Hepatocyte (in vitro differentiated cells): ENCODE measurements at regions not wholly inside any gene's neighbourhood (a gene's known extent, or its start where the extent isn't known, plus 50 kb on each side); places are given as distances from the start of the nearest gene placed in this dataset.

Experiments used
- DNase-seq: peaks from one replicate; pipeline ENCODE4 v3.0.0-alpha.2; 2016; ENCODE audit warnings: low spot score
- H2AFZ ChIP-seq: fragments of 200-600 bp; sonication (generic); 2 replicates; pipeline ENCODE4 v1.6.0; 2016; ENCODE audit warnings: antibody characterized with exemption, mild to moderate bottlenecking
- H3K27ac ChIP-seq: fragments of 200-600 bp; sonication (generic); 2 replicates; pipeline ENCODE4 v1.5.1; 2016; ENCODE audit warnings: mild to moderate bottlenecking
- H3K27me3 ChIP-seq: fragments of 200-600 bp; sonication (generic); 2 replicates; pipeline ENCODE4 v1.6.1; 2016
- H3K36me3 ChIP-seq: fragments of 200-600 bp; sonication (generic); replicated peaks from 2 replicates; pipeline ENCODE4 v1.5.1; 2016; ENCODE audit warnings: low read depth; ENCODE audit not compliant: insufficient read depth
- H3K4me1 ChIP-seq: fragments of 200-600 bp; sonication (generic); 2 replicates; pipeline ENCODE4 v1.5.1; 2016; ENCODE audit warnings: mild to moderate bottlenecking, moderate library complexity; ENCODE audit not compliant: insufficient read depth
- H3K4me2 ChIP-seq: fragments of 200-600 bp; sonication (generic); 2 replicates; pipeline ENCODE4 v1.6.0; 2016
- H3K4me3 ChIP-seq: fragments of 200-600 bp; sonication (generic); 2 replicates; pipeline ENCODE4 v1.5.1; 2016; ENCODE audit warnings: mild to moderate bottlenecking
- H3K79me2 ChIP-seq: fragments of 200-600 bp; sonication (generic); 2 replicates; pipeline ENCODE4 v1.6.0; 2017; ENCODE audit warnings: mild to moderate bottlenecking
- H3K9me2 ChIP-seq: fragments of 200-600 bp; sonication (generic); replicated peaks from 2 replicates; pipeline ENCODE4 v1.6.0; 2017; ENCODE audit warnings: mild to moderate bottlenecking; ENCODE audit not compliant: insufficient read depth
- H3K9me3 ChIP-seq: fragments of 200-600 bp; sonication (generic); 2 replicates; pipeline ENCODE4 v1.5.1; 2016; ENCODE audit warnings: low read depth, mild to moderate bottlenecking
- H4K20me1 ChIP-seq: fragments of 200-600 bp; sonication (generic); 2 replicates; pipeline ENCODE4 v1.6.0; 2016; ENCODE audit warnings: mild to moderate bottlenecking; ENCODE audit not compliant: insufficient read depth, poor library complexity, severe bottlenecking
- EZH2 ChIP-seq: fragments of 200-600 bp; sonication (generic); IDR thresholded peaks from 2 replicates; pipeline ENCODE4 v1.6.1; 2016; ENCODE audit warnings: antibody characterized with exemption, mild to moderate bottlenecking, borderline replicate concordance
- EZH2phosphoT487 ChIP-seq: fragments of 200-600 bp; sonication (generic); IDR thresholded peaks from one replicate; pipeline ENCODE4 v1.6.1; 2018; ENCODE audit warnings: antibody characterized with exemption, mild to moderate bottlenecking, low read depth, moderate library complexity; ENCODE audit not compliant: unreplicated experiment, severe bottlenecking
- WGBS: methylation state at CpG from one replicate; pipeline ENCODE4 v1.1.6; 2016; ENCODE audit warnings: low lambda C conversion rate; ENCODE audit errors: missing lambda C conversion rate; 5-methylcytosine and 5-hydroxymethylcytosine counted together
- TF ChIP-seq, protein P1 (sequence below): fragments of 200-600 bp; sonication (generic); IDR thresholded peaks from 2 replicates; pipeline ENCODE4 v1.5.1; 2016; ENCODE audit warnings: antibody characterized with exemption, mild to moderate bottlenecking; ENCODE audit not compliant: poor library complexity

DNA sequence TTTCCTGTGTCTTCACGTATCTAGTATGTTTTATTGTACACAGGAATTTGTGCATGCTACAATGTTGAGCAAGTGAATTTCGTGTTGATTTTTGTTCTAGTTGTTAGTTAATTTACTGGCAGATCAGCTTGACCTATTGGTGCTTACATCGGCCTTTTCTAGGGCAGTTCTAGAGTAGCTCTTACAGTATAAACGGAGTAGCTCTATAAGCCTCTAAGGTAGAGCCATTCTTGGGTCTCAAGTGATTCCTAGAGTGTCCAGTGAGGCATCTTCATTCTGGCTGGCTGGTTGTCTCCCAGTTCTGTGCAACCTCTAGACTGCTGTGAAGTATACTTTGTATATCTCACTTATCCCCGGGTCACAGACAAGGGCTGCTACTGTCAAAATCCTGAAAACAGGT is 364.6 kb downstream of the CDH10 start:
- H3K4me3 ChIP-seq, result no peak overlapping the region
- no peak for TF ChIP-seq EZH2phosphoT487
- TF ChIP-seq, protein P1, sequence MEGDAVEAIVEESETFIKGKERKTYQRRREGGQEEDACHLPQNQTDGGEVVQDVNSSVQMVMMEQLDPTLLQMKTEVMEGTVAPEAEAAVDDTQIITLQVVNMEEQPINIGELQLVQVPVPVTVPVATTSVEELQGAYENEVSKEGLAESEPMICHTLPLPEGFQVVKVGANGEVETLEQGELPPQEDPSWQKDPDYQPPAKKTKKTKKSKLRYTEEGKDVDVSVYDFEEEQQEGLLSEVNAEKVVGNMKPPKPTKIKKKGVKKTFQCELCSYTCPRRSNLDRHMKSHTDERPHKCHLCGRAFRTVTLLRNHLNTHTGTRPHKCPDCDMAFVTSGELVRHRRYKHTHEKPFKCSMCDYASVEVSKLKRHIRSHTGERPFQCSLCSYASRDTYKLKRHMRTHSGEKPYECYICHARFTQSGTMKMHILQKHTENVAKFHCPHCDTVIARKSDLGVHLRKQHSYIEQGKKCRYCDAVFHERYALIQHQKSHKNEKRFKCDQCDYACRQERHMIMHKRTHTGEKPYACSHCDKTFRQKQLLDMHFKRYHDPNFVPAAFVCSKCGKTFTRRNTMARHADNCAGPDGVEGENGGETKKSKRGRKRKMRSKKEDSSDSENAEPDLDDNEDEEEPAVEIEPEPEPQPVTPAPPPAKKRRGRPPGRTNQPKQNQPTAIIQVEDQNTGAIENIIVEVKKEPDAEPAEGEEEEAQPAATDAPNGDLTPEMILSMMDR, result no peak
- TF ChIP-seq EZH2, result no peak
- no peak overlapping the region for H3K4me2 ChIP-seq
- H3K36me3 ChIP-seq, result no peaks in the 10 kb centered on the region
- WGBS, result 79% methylated on average over 5 of the region's 5 CpGs
- no peak overlapping the region for H2AFZ ChIP-seq
- no peaks in the 10 kb centered on the region for H3K27me3 ChIP-seq
- H3K27ac ChIP-seq, result no peak overlapping the region
- H4K20me1 ChIP-seq, result no peaks in the 10 kb centered on the region
- DNase-seq, result no peak
- no peaks in the 10 kb centered on the region for H3K4me1 ChIP-seq
- H3K9me2 ChIP-seq, result no peaks in the 10 kb centered on the region
- H3K79me2 ChIP-seq, result no peaks in the 10 kb centered on the region
- H3K9me3 ChIP-seq, result no peaks in the 10 kb centered on the region

DNA sequence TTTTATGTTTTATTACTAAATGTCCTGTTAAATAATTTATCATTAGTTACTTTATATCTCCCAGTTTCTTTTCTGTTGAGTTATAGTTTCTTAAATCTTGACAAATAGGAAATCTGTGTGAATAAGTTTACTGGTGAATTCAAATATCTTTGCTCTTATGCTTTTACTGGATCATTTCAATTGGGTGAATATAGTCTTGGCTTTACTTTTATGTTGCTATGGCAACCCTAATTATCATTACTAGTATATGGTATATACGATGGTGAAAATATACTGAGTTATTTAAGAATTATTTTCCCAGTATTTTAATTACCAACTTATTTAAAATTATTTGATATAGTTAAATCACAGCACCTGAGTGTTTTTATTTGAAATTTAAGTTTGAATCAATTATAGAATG is 363.0 kb downstream of the CDH10 start:
- no peaks in the 10 kb centered on the region for H3K4me1 ChIP-seq
- no peak overlapping the region for H3K4me3 ChIP-seq
- no peaks in the 10 kb centered on the region for H3K9me3 ChIP-seq
- H3K27me3 ChIP-seq, result no peaks in the 10 kb centered on the region
- no peaks in the 10 kb centered on the region for H4K20me1 ChIP-seq
- H3K36me3 ChIP-seq, result no peaks in the 10 kb centered on the region
- no peak overlapping the region for H3K27ac ChIP-seq
- H3K9me2 ChIP-seq, result no peaks in the 10 kb centered on the region
- H3K79me2 ChIP-seq, result no peaks in the 10 kb centered on the region
- no peak overlapping the region for H2AFZ ChIP-seq
- 78% methylated on average over 1 of the region's 1 CpG for WGBS
- no peak for TF ChIP-seq EZH2
- TF ChIP-seq, protein P1, result no peak
- TF ChIP-seq EZH2phosphoT487, result no peak
- H3K4me2 ChIP-seq, result no peak overlapping the region
- no peak for DNase-seq

DNA sequence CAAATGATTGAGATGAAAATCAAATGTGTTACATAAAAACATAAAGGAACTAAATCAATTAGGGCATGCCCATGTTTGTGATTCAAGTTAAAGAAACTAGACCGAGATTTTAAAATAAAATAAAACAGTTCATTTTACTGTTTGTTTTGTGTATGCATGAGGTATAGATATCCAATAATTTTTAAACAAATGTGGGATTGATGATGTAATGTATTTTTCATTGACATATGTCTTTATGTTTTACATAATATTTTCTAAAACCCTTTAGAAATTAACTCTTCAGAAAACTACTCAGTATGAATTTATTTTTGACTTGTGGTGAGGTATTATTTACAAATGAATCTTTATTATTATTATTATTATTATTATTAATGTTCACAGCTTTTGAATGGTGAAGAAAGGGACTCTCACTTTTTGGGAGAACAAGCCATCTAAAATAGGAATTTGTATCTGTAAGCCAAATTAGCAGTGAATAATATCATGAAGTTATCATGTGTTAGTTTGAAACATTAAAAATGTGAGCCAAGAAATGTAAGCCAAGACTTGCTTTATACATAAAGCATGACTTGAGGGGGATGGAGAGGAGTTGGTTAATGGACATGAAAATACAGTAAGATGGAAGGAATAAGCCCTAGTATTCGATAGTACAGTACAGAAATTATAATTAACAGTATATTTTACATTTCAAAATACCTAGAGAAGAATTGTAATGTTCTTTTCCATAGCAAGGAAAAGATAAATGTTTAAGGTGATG is 355.0 kb downstream of the CDH10 start:
- Histone ChIP-seq H3K79me2 (no peaks in the 10 kb centered on the region), H3K27me3 (no peaks in the 10 kb centered on the region), H3K4me3 (no peak overlapping the region), H3K4me1 (no peaks in the 10 kb centered on the region), H3K9me2 (no peaks in the 10 kb centered on the region), H3K36me3 (no peaks in the 10 kb centered on the region), H4K20me1 (no peaks in the 10 kb centered on the region), H3K9me3 (no peaks in the 10 kb centered on the region), H2AFZ (no peak overlapping the region), H3K4me2 (no peak overlapping the region), H3K27ac (no peak overlapping the region)
- DNase-seq, result no peak
- TF ChIP-seq, protein P1, result no peak
- TF ChIP-seq EZH2, result no peak
- no peak for TF ChIP-seq EZH2phosphoT487
- WGBS, result 76% methylated on average over 2 of the region's 2 CpGs

DNA sequence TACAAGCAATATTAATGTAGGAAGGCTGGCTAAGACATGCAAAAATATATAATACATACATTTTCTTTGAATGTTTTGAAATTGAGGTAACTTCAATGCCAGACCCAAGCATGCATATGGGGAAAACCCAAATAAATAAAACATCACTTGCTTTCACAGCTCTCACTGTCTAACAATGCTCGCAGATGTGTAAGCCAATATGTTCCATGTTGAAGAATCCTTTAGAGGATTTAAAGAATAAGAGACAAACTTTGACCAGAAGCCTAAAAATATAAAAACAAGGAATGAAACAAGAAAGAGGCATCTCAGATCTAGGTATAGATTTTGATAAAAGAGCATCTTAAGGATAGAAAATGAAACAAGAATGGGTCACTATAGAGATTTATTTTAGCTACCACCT is 354.2 kb downstream of the CDH10 start:
- Histone ChIP-seq H4K20me1 (no peaks in the 10 kb centered on the region), H3K4me2 (no peak overlapping the region), H3K9me2 (no peaks in the 10 kb centered on the region), H2AFZ (no peak overlapping the region), H3K27me3 (no peaks in the 10 kb centered on the region), H3K27ac (no peak overlapping the region), H3K4me1 (no peaks in the 10 kb centered on the region), H3K4me3 (no peak overlapping the region), H3K36me3 (no peaks in the 10 kb centered on the region), H3K9me3 (no peaks in the 10 kb centered on the region), H3K79me2 (no peaks in the 10 kb centered on the region)
- no peak for DNase-seq
- TF ChIP-seq EZH2phosphoT487, result no peak
- TF ChIP-seq, protein P1, result no peak
- no peak for TF ChIP-seq EZH2
- WGBS, result 94% methylated on average over 1 of the region's 1 CpG
